OCI-LY1 (cell line): ENCODE measurements at regions not wholly inside any gene's neighbourhood (a gene's known extent, or its start where the extent isn't known, plus 50 kb on each side); places are given as distances from the start of the nearest gene placed in this dataset.

ENCODE experiments used
- CTCF ChIP-seq: fragments of 200-600 bp; sonication (generic), shearing (Covaris generic); IDR thresholded peaks from 2 replicates; pipeline ENCODE4 v1.5.1; 2017; ENCODE audit warnings: mild to moderate bottlenecking, antibody characterized with exemption, low read length, moderate library complexity, mixed read lengths
- EZH2 ChIP-seq: fragments of 200-600 bp; sonication (generic), shearing (Covaris generic); IDR thresholded peaks from 2 replicates; pipeline ENCODE4 v1.8.0; 2017; ENCODE audit warnings: borderline replicate concordance, mixed run types, mild to moderate bottlenecking, antibody characterized with exemption, low read length, moderate library complexity, mixed read lengths

DNA sequence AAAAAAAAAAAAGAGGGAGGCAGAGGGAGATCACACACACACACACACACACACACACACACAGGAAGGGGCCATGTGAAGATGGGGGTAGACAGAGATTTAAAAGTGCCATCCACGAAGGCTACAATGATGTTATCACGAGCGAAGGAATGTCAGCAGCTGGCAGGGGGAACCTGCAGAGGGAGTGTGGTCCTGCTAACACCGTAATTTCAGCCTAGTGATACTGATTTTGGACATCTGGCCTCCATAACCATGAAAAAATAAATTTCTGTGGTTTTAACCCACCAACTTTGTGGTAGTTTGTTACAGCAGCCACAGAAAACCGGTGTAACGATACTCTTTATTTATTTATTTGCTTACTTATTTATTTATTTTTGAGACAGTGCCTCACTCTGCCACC lies 76.0 kb downstream of the TMCO5A start:
- TF ChIP-seq EZH2 (no peak), CTCF (no peak)
